Left lung (tissue), 4 donors: ENCODE measurements at regions not wholly inside any gene's neighbourhood (a gene's known extent, or its start where the extent isn't known, plus 50 kb on each side); places are given as distances from the start of the nearest gene placed in this dataset.

ENCODE experiments used
- ATAC-seq: fragments of 200-7000 bp; cut with Tn5 transposase; one replicate; pipeline ENCODE4 v1.9.1; 2020; ENCODE audit warnings: moderate library complexity
- DNase-seq, 4 donors: peaks; one replicate each; pipeline ENCODE4 v3.0.0-alpha.2; 2013 to 2020
- H3K27ac ChIP-seq, 2 donors: fragments of 200-600 bp; sonication (generic) in 1 of 2; one replicate each; pipeline versions ENCODE4 v1.5.0 to v1.8.0; 2020 to 2021
- H3K27me3 ChIP-seq, 2 donors: fragments of 200-600 bp; sonication (generic) in 1 of 2; one replicate each; pipeline versions ENCODE4 v1.5.0 to v1.8.0; 2020 to 2021
- H3K36me3 ChIP-seq, 2 donors: fragments of 200-600 bp; sonication (generic) in 1 of 2; one replicate each; pipeline versions ENCODE4 v1.5.0 to v1.8.0; 2020 to 2021
- H3K4me1 ChIP-seq, 2 donors: fragments of 200-600 bp; one replicate each; pipeline ENCODE4 v1.8.0; 2021
- H3K4me3 ChIP-seq, 2 donors: fragments of 200-600 bp; sonication (generic) in 1 of 2; one replicate each; pipeline versions ENCODE4 v1.5.0 to v1.8.0; 2020 to 2021; ENCODE audit warnings: mild to moderate bottlenecking in 1 of 2
- H3K9me3 ChIP-seq, 2 donors: fragments of 200-600 bp; sonication (generic) in 1 of 2; one replicate each; pipeline versions ENCODE4 v1.5.0 to v1.8.0; 2020 to 2021
- CTCF ChIP-seq, 2 donors: fragments of 200-600 bp; sonication (generic) in 1 of 2; IDR thresholded peaks; one replicate each; pipeline versions ENCODE4 v1.5.0 to v1.8.0; 2021; ENCODE audit warnings: antibody characterized with exemption in 2 of 2
- intact Hi-C, 2 donors: fragments of 100-400 bp; cut with DNase I; formaldehyde crosslinking; loops; one replicate each; pipeline versions ENCODE4 v1.11.2 to v1.14.2; 2022
- donor health status: DM: no; HTN: yes; CAD: no.
- donor health status: DM: no; HTN: no; CAD: no.

GRCh38 chr3:71990545-71990944 is 205.6 kb upstream of the PROK2 start:
- TF ChIP-seq CTCF (IDR thresholded peaks at IDR 0.05), result no peak
- Histone ChIP-seq H3K9me3 (peaks cover 0 to 3% of the 10 kb centered on the region in 2 donors), H3K36me3 (no peaks in the 10 kb centered on the region), H3K4me3 (no peak overlapping the region), H3K27me3 (no peaks in the 10 kb centered on the region), H3K4me1 (peaks cover 0 to 24% of the 10 kb centered on the region in 2 donors), H3K27ac (no peak overlapping the region)
- ATAC-seq (no peak), DNase-seq (no peak)
- intact Hi-C loops, result loop anchor here in 1 of 2 donors (10.0 kb wide), 1 partner anchor 56 kb away; no protein-coding TSS in a partner anchor

GRCh38 chr3:71989165-71989564 is 204.2 kb upstream of the PROK2 start:
- Histone ChIP-seq H3K36me3 (no peaks in the 10 kb centered on the region), H3K27ac (no peak overlapping the region), H3K9me3 (peaks cover 0 to 3% of the 10 kb centered on the region in 2 donors), H3K4me3 (no peak overlapping the region), H3K27me3 (no peaks in the 10 kb centered on the region), H3K4me1 (peaks cover 0 to 15% of the 10 kb centered on the region in 2 donors)
- ATAC-seq, result no peak
- intact Hi-C loops, result no loop called here
- no peak for TF ChIP-seq CTCF (IDR thresholded peaks at IDR 0.05)
- no peak for DNase-seq

- Histone ChIP-seq H3K27ac (no peak overlapping the region), H3K9me3 (peaks cover 0 to 3% of the 10 kb centered on the region in 2 donors), H3K27me3 (no peaks in the 10 kb centered on the region), H3K4me1 (peaks cover 0 to 12% of the 10 kb centered on the region in 2 donors), H3K36me3 (no peaks in the 10 kb centered on the region), H3K4me3 (no peak overlapping the region)
- no peak for ATAC-seq
- no peak for TF ChIP-seq CTCF (IDR thresholded peaks at IDR 0.05)
- intact Hi-C loops, result no loop called here
- DNase-seq, result peak in 1 of 4 donors; percentile 7
Measured at GRCh38 chr3:71987828-71988227, 202.9 kb upstream of the PROK2 start.

- DNase-seq, result no peak
- no peaks in the 10 kb centered on the region for H3K36me3 ChIP-seq
- intact Hi-C loops, result no loop called here
- H3K4me3 ChIP-seq, result no peak overlapping the region
- peaks cover 0 to 12% of the 10 kb centered on the region in 2 donors for H3K4me1 ChIP-seq
- peak; percentile 0 to 11 for TF ChIP-seq CTCF (IDR thresholded peaks at IDR 0.05)
- peak; percentile 35 for ATAC-seq
- H3K9me3 ChIP-seq, result peaks cover 0 to 3% of the 10 kb centered on the region in 2 donors
- H3K27me3 ChIP-seq, result no peaks in the 10 kb centered on the region
- no peak overlapping the region for H3K27ac ChIP-seq
Measured at GRCh38 chr3:71987089-71987735, 202.3 kb upstream of the PROK2 start.

GRCh38 chr3:71986606-71987005 is 201.7 kb upstream of the PROK2 start:
- Histone ChIP-seq H3K27me3 (no peaks in the 10 kb centered on the region), H3K4me1 (peaks cover 0 to 12% of the 10 kb centered on the region in 2 donors), H3K4me3 (no peak overlapping the region), H3K36me3 (no peaks in the 10 kb centered on the region), H3K27ac (no peak overlapping the region), H3K9me3 (peaks cover 0 to 3% of the 10 kb centered on the region in 2 donors)
- peak in 1 of 2 donors; percentile 0 for TF ChIP-seq CTCF (IDR thresholded peaks at IDR 0.05)
- no peak for ATAC-seq
- no peak for DNase-seq
- intact Hi-C loops, result no loop called here
